ENCODE measurements at regions not wholly inside any gene's neighbourhood (a gene's known extent, or its start where the extent isn't known, plus 50 kb on each side); places are given as distances from the start of the nearest gene placed in this dataset.

DNA sequence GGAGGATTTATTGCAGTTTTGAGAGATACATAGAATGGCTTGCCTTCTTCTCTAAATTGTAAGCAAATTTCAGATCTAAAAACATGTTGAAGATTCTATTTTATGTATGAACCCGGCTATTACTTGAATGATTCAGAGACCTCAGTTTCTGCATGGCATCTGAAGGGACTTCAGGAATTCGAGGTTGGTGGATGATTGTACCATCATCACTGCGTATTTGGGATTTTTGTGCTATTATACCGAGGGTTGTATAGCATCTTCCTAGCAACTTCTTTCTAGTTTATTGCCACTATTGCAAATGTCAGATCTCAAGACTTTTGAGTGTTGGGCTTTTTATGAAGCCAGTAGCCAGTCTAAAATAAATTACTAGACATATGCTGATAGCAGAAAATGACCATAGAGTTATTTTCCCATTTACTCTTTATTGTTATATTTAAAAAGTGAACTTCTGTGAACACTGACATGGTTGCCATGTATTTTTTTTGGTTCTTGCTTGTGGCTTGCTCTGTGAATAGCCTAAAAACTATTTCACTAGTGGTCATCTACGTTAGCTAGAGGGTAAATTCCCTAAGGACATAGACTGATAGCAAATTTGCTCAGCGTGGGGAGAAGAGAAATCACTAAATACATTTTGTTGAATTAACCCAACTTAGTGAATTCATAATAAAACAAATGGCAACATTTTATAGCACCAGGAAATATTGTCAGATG lies 70.6 kb upstream of the KLF12 start:
- TF ChIP-seq, protein P1, sequence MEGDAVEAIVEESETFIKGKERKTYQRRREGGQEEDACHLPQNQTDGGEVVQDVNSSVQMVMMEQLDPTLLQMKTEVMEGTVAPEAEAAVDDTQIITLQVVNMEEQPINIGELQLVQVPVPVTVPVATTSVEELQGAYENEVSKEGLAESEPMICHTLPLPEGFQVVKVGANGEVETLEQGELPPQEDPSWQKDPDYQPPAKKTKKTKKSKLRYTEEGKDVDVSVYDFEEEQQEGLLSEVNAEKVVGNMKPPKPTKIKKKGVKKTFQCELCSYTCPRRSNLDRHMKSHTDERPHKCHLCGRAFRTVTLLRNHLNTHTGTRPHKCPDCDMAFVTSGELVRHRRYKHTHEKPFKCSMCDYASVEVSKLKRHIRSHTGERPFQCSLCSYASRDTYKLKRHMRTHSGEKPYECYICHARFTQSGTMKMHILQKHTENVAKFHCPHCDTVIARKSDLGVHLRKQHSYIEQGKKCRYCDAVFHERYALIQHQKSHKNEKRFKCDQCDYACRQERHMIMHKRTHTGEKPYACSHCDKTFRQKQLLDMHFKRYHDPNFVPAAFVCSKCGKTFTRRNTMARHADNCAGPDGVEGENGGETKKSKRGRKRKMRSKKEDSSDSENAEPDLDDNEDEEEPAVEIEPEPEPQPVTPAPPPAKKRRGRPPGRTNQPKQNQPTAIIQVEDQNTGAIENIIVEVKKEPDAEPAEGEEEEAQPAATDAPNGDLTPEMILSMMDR (IDR thresholded peaks at IDR 0.05), result no peak
- TF ChIP-seq POLR2AphosphoS5 (IDR thresholded peaks at IDR 0.05; ENCODE audit: low read depth, low read length) (no peak), REST (IDR thresholded peaks at IDR 0.05; ENCODE audit: insufficient read depth in 1 of 2, low read depth in 2 of 2, low read length in 1 of 2) (no peak), SIN3A (IDR thresholded peaks at IDR 0.05; ENCODE audit: borderline replicate concordance, insufficient read depth, low read depth, low read length) (no peak), TCF7L2 (IDR thresholded peaks at IDR 0.05; ENCODE audit: low read depth, low read length) (no peak)

All from Panc1 (cell line).